Heart left ventricle (tissue), 13 donors: ENCODE measurements at regions not wholly inside any gene's neighbourhood (a gene's known extent, or its start where the extent isn't known, plus 50 kb on each side); places are given as distances from the start of the nearest gene placed in this dataset.

ENCODE experiments used
- CTCF ChIP-seq, 12 donors: fragments of 200-600 bp; sonication (generic) in 4 of 12; IDR thresholded peaks; one replicate each; pipeline versions ENCODE4 v1.5.0 to v1.8.0; 2018 to 2022; ENCODE audit warnings: antibody characterized with exemption in 12 of 12, mild to moderate bottlenecking in 5 of 12
- POLR2A ChIP-seq, 2 donors: fragments of 450-650 bp; IDR thresholded peaks; one replicate each; pipeline ENCODE4 v1.6.1; 2017; ENCODE audit warnings: antibody characterized with exemption in 2 of 2, mild to moderate bottlenecking in 2 of 2, moderate library complexity in 2 of 2
- donor health status: ischemic (EF 13 %, LVEDD 7.1; RV severe dilation, severe dysfunction).
- donor health status: DM: no; HTN: yes; CAD: no.
- donor health status: DM: no; HTN: no; CAD: no.
- donor health status: ischemic (EF 25% LVEDD 6.9; RV normal size, moderate dysfunction).
- donor health status: ischemic (EF 25% LVEDD 5.7; RV mildly dilated, moderate dysfunction).
- donor health status: ischemic (EF 35%, LVEDD 5.7; RV mildly dilated, moderate dysfunction).
- donor health status: nonischemic (EF 11% LVEDD 7.7; RV severe dilation, severe dysfunction).
- donor health status: DM: yes; HTN: yes; CAD: no.
- donor health status: PGD.
- donor health status: ischemic (EF 29% LVEDD 5.4; RV normal size, mild dysfunction).
- donor health status: nonischemic (EF 23%, LVEDD 6.1; RV moderate dilation, normal function).

GRCh38 chr1:47647327-47647845, 209.5 kb downstream of the FOXD2 start:
- TF ChIP-seq POLR2A (IDR thresholded peaks at IDR 0.05): no peak
- TF ChIP-seq CTCF (IDR thresholded peaks at IDR 0.05): no peak
